ENCODE measurements at regions not wholly inside any gene's neighbourhood (a gene's known extent, or its start where the extent isn't known, plus 50 kb on each side); places are given as distances from the start of the nearest gene placed in this dataset.

- no peak for DNase-seq
Measured at GRCh38 chr12:87165733-87166375, 863.3 kb downstream of the C12orf50 start.

- DNase-seq = no peak
Measured at GRCh38 chr12:87163122-87163521, 866.1 kb downstream of the C12orf50 start.

- no peak for DNase-seq
Measured at GRCh38 chr12:87160848-87161601, 868.2 kb downstream of the C12orf50 start.

- no peak for DNase-seq
Measured at GRCh38 chr12:87157791-87158190, 871.4 kb downstream of the C12orf50 start.

- no peak for DNase-seq
Measured at GRCh38 chr12:87155621-87156020, 873.6 kb downstream of the C12orf50 start.

GRCh38 chr12:87152841-87153528, 876.2 kb downstream of the C12orf50 start:
- DNase-seq = no peak

GRCh38 chr12:87152075-87152474, 877.1 kb downstream of the C12orf50 start:
- DNase-seq = no peak

- DNase-seq = no peak
Measured at GRCh38 chr12:87150969-87151662, 878.1 kb downstream of the C12orf50 start.

GRCh38 chr12:87142342-87142741, 886.2 kb upstream of the MGAT4C start:
- no peak for DNase-seq

- no peak for DNase-seq
Measured at GRCh38 chr12:87141091-87141490, 884.9 kb upstream of the MGAT4C start.

- no peak for DNase-seq
Measured at GRCh38 chr12:87140262-87140661, 884.1 kb upstream of the MGAT4C start.

- DNase-seq = no peak
Measured at GRCh38 chr12:87137220-87137619, 881.0 kb upstream of the MGAT4C start.

GRCh38 chr12:87136330-87136976, 880.3 kb upstream of the MGAT4C start:
- no peak for DNase-seq

GRCh38 chr12:87127272-87127671, 871.1 kb upstream of the MGAT4C start:
- no peak for DNase-seq

- no peak for DNase-seq
Measured at GRCh38 chr12:87121896-87122295, 865.7 kb upstream of the MGAT4C start.

GRCh38 chr12:87120440-87120839, 864.2 kb upstream of the MGAT4C start:
- no peak for DNase-seq

GRCh38 chr12:87119713-87120112, 863.5 kb upstream of the MGAT4C start:
- no peak for DNase-seq

GRCh38 chr12:87117526-87117925, 861.3 kb upstream of the MGAT4C start:
- no peak for DNase-seq

GRCh38 chr12:87116780-87117179, 860.6 kb upstream of the MGAT4C start:
- peak in 1 of 51 donors; percentile 5 for DNase-seq

- no peak for DNase-seq
Measured at GRCh38 chr12:87112571-87113345, 856.6 kb upstream of the MGAT4C start.

- DNase-seq = no peak
Measured at GRCh38 chr12:87107766-87108165, 851.6 kb upstream of the MGAT4C start.

Data from hypothalamus (tissue), 51 donors.